ENCODE measurements at regions not wholly inside any gene's neighbourhood (a gene's known extent, or its start where the extent isn't known, plus 50 kb on each side); places are given as distances from the start of the nearest gene placed in this dataset.

DNA sequence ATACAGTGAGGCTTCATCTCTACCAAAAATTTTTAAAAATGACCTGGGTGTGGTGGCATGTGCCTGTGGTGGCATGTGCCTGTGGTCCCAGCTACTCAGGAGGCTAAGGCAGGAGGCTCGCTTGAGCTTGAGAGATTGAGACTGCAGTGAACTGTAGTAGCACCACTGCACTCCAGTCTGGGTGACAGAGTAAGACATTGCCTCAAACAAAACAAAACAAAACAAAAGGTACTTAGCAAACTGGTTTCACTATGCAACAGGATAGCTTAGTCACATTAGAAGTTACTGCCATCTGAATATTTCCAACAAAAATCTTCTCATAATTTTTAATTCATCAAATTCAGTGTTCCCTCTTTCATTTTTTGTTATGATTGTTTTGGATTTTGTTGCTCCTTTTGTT, 137.9 kb downstream of the QRSL1 start:
- no peak for DNase-seq (ENCODE audit: low read depth)
- H3K4me3 ChIP-seq (replicated peaks; ENCODE audit: low read depth, low read length): no peak overlapping the region
- TF ChIP-seq, protein P1, sequence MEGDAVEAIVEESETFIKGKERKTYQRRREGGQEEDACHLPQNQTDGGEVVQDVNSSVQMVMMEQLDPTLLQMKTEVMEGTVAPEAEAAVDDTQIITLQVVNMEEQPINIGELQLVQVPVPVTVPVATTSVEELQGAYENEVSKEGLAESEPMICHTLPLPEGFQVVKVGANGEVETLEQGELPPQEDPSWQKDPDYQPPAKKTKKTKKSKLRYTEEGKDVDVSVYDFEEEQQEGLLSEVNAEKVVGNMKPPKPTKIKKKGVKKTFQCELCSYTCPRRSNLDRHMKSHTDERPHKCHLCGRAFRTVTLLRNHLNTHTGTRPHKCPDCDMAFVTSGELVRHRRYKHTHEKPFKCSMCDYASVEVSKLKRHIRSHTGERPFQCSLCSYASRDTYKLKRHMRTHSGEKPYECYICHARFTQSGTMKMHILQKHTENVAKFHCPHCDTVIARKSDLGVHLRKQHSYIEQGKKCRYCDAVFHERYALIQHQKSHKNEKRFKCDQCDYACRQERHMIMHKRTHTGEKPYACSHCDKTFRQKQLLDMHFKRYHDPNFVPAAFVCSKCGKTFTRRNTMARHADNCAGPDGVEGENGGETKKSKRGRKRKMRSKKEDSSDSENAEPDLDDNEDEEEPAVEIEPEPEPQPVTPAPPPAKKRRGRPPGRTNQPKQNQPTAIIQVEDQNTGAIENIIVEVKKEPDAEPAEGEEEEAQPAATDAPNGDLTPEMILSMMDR (IDR thresholded peaks at IDR 0.05; ENCODE audit: low read length, missing control alignments): no peak

DNA sequence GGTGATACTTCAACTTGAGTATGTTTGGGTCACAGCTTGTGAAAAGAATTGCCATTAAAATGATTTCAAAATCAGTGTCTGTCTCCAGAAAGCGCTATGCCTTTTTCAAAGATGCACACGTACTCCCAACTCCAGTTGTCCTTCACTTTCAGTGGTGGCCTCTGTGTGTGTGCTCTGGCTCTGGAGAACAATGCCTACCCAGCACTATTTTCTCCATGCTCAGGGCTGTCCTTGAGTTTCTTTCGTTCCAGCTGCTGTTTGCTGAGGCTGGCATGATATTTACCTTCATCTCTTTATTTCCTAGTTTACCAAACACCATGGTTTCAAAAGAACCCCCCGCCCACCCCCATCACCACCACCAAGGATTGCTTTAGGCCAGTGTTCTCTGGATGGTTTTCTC, 136.8 kb downstream of the QRSL1 start:
- TF ChIP-seq, protein P1 (IDR thresholded peaks at IDR 0.05; ENCODE audit: low read length, missing control alignments): no peak

DNA sequence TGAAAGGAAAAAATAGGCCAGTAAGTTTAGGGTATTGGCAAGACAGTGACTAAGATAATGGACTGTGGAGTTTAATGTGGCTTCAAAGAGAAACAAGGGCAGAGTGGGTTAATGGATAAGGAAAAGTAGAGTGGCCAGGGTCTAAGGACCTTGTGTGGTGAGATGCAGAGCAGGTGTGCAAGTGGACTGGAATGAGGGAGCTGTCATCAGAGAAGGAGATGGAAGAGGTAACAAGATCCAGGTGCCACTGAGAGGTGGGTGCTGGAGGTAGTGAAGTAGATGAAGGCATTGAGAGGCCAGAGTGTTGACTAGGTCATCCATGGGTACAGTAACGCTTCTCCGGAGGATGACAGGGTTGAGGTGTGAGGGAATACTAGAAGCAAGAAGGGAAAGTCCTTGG, 136.1 kb downstream of the QRSL1 start:
- no peak overlapping the region for H3K4me3 ChIP-seq (replicated peaks; ENCODE audit: low read depth, low read length)
- DNase-seq (ENCODE audit: low read depth): no peak
- TF ChIP-seq, protein P1 (IDR thresholded peaks at IDR 0.05; ENCODE audit: low read length, missing control alignments): no peak

More for the DNA sequence above, 136.8 kb downstream of the QRSL1 start:
- no peak for DNase-seq (ENCODE audit: low read depth)
- H3K4me3 ChIP-seq (replicated peaks; ENCODE audit: low read depth, low read length): no peak overlapping the region

DNA sequence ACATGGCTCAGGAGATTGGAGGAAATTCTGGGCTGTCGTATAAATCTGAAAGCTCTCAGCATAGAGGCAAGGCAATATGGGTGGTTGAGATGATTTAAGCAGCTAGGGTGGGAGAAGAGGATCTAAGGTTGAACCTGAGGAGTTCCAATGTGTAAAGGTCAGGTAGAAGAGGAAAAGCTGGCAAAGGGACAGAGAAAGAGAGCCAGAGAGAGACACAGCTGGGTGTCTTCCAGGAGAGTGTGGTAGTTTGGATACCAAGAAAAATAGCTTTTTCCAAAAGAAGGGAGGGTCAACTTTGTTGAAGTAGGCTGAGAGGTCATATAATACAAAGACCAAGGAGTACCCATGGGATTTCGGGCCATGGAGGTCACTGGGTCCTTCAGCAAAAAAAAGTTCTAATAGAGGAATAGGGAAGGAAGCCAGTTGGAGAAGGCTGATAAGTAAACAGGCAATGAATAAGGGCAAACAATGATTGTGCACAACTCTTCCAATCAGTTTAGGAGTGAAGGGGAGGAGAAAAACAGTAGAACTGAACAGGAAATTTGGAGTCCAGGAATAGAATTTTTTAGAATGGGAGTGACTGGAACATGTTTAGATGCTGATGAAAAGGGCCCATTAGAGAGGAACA, 135.1 kb downstream of the QRSL1 start:
- no peak overlapping the region for H3K4me3 ChIP-seq (replicated peaks; ENCODE audit: low read depth, low read length)
- DNase-seq (ENCODE audit: low read depth): no peak
- TF ChIP-seq, protein P1 (IDR thresholded peaks at IDR 0.05; ENCODE audit: low read length, missing control alignments): no peak

DNA sequence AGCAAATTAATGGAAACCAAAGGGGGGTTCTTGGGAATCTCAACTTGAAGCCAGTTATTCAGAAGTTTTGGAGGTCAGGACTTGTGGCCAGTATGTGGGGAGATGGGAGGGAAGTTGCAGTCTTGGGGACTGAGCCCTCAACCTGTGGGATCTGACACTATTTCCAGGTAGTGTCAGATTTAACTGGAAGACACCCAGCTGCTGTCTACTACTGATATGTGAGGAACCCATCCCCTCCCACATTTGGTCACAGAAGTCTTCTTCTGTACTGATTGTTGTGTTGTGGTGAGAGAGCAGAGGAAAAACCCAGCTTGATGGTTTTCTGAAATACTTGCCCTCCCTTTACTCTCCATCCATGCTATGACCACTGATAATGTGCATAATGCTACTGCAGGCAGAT, 134.0 kb downstream of the QRSL1 start:
- H3K4me3 ChIP-seq (replicated peaks; ENCODE audit: low read depth, low read length): no peak overlapping the region
- TF ChIP-seq, protein P1 (IDR thresholded peaks at IDR 0.05; ENCODE audit: low read length, missing control alignments): no peak
- no peak for DNase-seq (ENCODE audit: low read depth)

DNA sequence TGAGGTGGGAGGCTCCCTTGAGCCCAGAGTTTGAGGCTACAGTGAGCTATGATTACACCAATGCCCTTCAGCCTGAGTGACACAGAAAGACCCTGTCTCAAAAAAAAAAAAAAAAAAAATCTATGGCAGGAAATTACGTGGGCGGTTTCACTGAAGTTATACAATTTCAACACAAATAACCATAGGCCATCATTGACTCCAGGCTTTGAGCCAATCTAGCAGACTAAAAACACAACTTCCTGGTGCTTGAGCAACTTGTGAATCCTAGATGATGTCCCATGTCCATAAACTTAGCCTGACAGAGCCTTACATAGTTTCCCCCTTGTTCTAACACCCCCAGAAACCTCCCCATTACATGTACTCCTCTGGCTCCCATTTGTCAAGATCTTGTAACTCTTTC, 131.8 kb downstream of the QRSL1 start:
- TF ChIP-seq, protein P1 (IDR thresholded peaks at IDR 0.05; ENCODE audit: low read length, missing control alignments): no peak
- DNase-seq (ENCODE audit: low read depth): no peak
- no peak overlapping the region for H3K4me3 ChIP-seq (replicated peaks; ENCODE audit: low read depth, low read length)

DNA sequence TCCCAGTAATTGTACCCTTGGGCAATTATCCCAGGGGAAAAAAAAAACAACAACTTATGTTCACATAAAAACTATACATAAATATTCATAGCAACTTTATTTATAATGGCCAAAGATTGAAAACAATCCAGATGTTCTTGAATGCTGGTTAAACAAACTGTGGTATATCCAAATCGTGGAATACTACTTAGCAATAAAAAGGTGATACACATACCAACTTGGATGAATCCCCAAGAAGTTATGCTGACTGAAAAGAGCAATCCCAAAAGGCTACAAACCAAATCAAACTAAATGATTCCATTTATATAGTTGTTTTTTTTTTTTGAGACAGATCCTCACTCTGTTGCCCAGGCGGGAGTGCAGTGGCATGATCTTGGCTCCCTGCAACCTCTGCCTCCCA, 129.7 kb downstream of the QRSL1 start:
- no peak overlapping the region for H3K4me3 ChIP-seq (replicated peaks; ENCODE audit: low read depth, low read length)
- DNase-seq (ENCODE audit: low read depth): no peak
- TF ChIP-seq, protein P1 (IDR thresholded peaks at IDR 0.05; ENCODE audit: low read length, missing control alignments): no peak

All from fibroblast of pulmonary artery (primary cell).